HG03342 (cell line): ENCODE measurements at regions not wholly inside any gene's neighbourhood (a gene's known extent, or its start where the extent isn't known, plus 50 kb on each side); places are given as distances from the start of the nearest gene placed in this dataset.

Source experiments
- ATAC-seq: cut with Tn5 transposase; IDR thresholded peaks from one replicate; pipeline ENCODE4 v1.9.1; 2021; ENCODE audit warnings: mild to moderate bottlenecking, moderate library complexity; ENCODE audit not compliant: unreplicated experiment

GRCh38 chr3:27591312-27592210, 107.4 kb upstream of the SLC4A7 start:
- ATAC-seq: peak; percentile 53

DNA sequence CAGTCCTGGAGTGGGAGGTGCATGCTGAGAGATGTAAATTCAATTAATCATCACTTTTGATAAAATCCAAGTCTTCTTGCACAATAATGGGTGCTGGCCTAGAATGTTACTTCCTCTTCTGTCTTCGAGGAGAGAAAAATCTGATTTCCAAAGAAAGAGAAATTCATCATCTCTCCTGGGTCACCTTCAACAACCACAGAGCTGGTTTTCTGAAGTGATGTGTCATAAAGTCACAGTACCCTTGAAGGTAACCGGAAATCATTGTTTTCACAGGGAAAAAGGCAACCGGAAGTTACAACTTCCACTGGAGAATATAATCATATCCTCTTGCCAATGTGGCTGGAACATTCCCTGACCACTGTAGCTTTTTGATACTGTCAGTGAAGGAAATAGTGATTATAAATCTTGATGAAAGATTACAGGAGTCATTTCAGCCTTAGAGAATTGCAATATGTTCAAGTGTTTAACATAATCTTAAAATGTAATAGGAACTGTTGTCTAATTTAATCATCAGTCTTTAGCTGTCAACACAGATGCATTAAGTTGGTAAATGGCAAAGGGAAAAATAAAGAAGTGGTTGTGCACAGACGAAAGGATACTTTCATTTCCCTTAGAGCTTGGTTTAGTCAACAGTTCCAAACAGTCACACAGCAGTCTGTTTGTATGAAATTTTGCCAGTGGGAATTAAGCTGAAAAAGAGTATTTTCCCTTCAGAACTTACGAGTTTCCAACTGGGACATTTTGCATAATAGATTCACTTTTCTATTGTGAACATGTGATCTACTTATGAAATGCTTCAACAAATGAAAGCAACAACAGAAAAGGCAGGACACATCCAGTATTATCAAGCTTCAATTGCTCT, 106.5 kb upstream of the SLC4A7 start:
- ATAC-seq: peak; percentile 47

DNA sequence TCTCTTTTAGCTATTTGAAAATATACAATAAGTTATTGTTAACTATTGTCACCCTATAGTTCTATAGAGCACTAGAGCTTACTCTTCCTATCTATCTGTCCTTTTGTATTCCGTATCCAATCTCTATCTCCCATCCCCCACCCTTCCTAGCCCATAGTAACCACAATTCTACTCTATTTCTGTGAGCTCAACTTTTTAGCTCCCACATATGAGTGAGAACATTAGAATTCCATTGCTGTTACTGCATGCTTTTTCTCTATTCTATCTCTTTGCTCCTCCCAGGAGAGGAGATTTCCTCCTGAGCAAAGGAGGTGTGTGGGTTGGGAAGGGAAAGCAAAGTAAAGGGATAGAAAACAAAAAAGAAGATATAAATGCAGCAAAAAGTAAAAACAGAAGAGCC, 105.6 kb upstream of the SLC4A7 start:
- no peak for ATAC-seq

DNA sequence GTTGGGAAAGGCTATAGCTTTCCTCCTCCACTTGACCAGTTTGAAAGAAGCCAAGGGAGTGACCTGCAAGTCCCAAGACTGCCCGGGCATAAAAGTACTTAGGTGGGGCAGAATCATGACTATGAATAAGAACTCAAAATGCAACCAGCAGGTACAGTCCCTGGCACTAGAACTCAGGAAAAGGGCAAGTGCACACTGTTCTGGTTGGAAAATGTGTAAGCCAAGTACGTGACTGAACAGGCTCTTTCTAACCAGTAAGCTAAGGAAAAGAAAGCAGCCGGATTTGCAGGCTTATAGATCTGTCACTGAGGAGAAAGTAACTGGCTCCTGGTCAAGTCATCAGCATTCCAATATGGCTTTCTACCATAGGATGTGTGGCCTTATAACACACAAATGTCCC, 101.2 kb upstream of the SLC4A7 start:
- ATAC-seq: no peak

- ATAC-seq: no peak
Observed at GRCh38 chr3:27584874-27585273, 100.7 kb upstream of the SLC4A7 start.

DNA sequence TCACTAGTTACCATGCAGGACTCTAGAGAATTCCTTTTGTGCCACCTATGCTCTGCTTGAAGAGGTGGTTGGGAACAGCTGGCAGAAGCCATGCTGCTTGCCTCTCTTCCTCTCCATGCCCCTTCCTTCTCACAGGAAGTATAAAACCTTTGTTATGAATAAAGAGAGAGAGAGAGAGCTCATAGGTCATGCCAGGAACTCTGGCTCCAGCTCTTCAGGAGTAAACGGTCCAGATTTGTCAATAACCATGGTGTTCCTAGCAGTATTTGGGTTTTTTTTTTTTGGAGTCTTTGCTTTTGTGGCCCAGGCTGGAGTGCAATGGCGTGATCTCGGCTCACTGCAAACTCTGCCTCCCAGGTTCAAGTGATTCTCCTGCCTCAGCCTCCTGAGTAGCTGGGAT, 97.7 kb upstream of the SLC4A7 start:
- ATAC-seq: no peak

DNA sequence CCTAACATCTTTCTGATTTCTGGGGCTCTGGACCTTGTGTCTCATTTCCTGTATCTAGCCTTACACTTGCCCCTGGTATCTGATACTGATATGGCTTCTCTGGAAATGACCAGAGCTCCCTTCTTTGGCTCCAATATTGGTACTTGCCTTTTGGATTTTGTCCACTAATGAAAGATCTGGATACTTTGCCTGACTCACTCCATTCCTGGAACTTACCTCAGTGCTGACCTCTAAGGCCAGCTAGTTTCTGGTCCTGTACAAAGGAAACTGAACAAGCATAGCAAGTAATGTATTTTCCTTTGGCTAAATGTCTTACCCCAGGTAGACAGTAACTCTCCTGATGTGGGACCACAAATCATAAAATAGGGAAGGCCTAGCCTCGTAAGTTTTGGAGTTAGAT, 93.8 kb upstream of the SLC4A7 start:
- ATAC-seq: no peak

DNA sequence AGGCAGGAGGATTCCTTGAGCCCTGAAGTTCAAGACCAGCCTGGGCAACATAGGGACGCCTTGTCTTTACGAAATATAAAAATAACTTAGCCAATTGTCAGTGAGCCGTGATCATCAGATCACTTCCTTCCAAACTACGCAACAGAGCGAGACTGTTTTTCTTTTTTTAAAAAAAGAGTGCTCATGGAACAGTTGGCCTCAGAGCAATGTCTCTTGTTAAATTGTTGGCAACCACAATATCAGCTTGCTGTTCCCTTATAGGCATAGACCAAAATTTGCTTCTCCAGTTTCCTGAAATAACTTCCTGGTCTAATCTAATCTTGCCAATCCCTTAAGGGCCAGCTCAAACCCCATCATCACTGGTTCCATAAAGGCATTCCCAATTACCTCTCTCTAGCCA, 93.3 kb upstream of the SLC4A7 start:
- ATAC-seq: no peak

- ATAC-seq: no peak
Observed at GRCh38 chr3:27576171-27576570, 92.0 kb upstream of the SLC4A7 start.

GRCh38 chr3:27575499-27575898, 91.3 kb upstream of the SLC4A7 start:
- ATAC-seq: no peak

GRCh38 chr3:27574438-27574795, 90.2 kb upstream of the SLC4A7 start:
- ATAC-seq: no peak

DNA sequence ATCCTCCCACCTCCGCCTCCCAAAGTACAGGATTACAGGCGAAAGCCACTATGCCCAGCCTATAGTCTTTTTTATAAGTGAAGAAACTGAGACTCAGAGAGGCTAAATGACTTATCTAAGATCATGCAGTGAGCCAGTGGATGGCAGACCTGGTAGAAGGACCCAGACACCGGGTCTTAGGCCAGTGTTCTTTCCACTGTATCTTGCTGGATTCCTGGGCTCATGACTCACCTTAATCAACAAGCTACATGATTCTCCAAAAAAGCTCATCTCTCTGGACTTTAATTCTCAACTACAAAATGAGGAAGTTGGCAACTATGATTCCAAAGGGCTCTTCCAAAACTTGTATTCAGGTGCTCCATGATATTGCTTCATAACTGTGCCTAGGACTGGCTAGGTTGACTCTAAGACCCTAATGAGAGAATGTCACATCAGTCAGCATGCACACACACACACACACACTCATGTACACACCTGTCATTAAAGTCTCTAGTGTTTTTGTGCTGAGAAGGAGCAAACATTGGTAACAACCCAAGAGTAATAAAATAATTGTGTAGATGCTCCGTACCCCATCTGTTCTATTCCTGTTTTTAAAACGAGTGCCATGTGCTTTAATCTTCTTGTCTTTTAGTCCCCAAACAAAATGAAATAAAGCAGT, 89.7 kb upstream of the SLC4A7 start:
- no peak for ATAC-seq

DNA sequence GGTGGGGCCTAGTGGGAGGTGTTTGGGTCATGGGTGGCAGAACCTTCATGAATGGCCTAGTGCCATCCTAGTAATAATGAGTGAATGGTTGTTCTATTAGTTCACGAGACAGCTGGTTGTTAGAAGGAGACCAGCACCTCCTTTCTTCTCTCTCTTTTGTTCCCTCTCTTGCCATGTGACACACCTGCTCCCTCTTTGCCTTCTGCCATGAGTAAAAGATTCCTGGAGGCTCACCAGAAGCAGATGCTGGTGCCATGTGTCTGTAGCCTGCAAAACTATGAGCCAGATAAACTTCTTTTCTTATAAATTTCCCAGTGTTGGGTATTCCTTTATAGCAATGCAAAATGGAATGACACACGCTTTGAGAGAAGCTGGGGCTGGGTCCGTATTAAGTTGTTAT, 89.0 kb upstream of the SLC4A7 start:
- no peak for ATAC-seq

- no peak for ATAC-seq
Observed at GRCh38 chr3:27571345-27571744, 87.2 kb upstream of the SLC4A7 start.

DNA sequence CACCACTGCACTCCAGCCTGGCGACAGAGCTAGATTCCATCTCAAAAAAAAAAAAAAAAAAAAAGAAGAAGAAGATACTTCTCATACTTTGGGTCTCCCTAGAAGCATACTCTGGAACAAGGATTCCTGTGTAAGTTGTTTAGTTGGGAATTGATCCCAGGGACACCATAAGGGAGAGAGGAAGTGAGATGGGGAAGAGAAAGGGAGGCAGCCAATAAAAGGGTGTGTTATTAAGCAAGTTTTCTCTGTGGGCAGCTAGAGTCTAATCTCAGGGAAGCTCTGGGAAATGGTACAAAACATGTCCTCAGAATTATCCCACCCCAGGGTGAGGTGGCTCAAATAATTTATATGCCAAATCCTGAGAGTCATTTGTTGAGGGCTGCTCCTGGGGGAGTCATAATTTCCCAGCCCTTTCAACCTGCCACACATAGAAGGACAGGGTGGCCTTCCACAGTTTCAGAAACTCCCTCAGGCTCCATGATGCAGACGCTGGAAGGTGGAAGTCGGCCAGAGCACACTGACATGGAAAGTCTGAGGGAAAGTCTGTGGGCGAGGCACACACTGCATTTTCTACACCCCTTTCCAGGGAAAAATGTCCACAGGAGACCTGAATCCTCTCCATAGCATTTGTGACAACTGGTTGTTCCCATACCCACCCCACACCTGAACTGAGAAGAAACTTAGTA, 86.4 kb upstream of the SLC4A7 start:
- ATAC-seq: no peak

DNA sequence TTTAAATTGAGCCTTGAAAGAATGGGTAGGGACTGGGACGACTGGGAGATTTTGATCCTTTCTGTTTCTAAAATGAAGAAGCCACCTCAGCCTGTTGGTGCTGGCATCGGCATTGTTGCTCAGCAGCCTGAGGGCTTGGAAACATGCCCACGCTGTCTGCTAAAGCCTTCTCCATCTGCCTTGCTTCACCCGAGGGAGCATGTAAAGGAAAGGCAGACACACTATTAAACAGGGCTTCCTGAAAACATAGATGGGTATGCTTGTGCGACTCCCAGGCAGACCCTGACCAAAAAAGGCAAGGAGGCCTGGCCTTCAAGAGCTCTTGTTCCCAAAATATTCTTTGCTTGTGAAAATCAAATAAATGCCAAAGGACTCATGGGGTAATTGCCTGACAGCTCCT, 84.2 kb upstream of the SLC4A7 start:
- ATAC-seq: no peak

DNA sequence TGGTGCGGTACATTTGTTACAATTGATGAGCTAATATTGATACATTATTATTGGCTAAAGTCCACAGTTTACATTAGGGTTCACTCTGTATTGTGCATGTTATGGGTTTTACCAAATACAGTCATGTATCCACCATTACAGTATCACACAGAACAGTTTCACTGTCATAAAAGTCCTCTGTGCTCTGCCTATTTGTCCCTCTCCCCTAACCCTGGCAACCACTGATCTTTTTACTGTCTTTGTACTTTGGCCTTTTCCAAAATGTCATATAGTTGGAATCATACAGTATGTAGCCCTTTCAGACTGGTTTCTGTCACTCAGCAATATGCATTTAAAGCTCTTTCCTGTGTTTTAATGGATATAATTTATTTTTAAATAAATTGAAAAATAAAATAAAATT, 83.1 kb upstream of the SLC4A7 start:
- no peak for ATAC-seq

DNA sequence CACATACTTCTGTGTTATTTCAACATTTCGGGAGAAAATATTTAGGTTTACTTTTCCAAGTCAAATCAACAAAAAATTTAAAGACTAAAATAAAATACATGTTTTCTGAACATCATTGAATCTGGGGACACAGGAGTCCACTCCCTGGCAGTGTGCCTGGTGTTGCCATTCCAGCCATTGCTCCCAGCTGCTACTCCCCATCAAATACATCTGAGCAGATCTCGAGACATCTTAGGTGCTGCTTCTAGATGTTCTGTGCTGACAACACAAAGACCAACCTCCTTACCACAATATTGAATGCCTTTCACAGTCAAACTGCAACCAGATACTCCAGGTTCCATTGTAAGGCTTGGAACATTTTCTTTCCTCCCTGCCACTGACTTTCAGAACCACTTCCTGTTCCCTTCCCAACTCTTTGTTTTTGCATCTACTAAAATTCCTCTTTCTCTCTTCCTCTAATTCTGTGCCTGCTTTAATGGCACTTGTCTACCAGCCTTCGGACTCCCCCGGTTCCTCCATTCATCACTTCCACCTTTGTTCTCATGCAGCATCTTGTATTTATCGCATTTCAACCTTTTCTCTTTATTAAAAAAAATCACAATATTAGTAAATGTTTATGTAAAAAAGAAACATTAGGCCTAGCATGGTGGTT, 81.1 kb upstream of the SLC4A7 start:
- ATAC-seq: no peak

GRCh38 chr3:27561576-27561975, 77.4 kb upstream of the SLC4A7 start:
- ATAC-seq: no peak

- ATAC-seq: no peak
Observed at GRCh38 chr3:27560484-27561056, 76.4 kb upstream of the SLC4A7 start.
